ENCODE measurements at regions not wholly inside any gene's neighbourhood (a gene's known extent, or its start where the extent isn't known, plus 50 kb on each side); places are given as distances from the start of the nearest gene placed in this dataset.

GRCh38 chr9:81268048-81268447, 421.3 kb downstream of the TLE1 start:
- DNase-seq (ENCODE audit: low read depth in 1 of 2, low spot score in 1 of 2), result no peak

DNA sequence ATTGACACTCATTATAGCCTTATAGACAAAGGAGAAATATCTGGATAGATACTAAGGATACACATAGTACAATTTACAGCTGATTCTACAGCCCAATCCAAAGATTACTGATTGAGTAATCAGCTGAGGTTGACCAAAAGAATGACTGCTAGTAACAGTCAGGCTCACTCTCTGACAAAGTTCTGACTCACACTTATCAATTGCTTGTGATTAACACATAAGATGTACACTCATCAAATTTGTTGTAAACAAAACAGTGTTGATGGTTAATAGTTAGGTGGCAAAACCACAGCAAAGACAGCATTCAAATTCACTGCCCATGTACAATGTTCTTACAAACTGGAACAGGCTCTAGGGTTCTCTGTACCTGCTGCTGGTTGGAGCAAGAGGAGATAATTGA, 422.7 kb downstream of the TLE1 start:
- no peak for DNase-seq (ENCODE audit: low read depth in 1 of 2, low spot score in 1 of 2)

- DNase-seq (ENCODE audit: low read depth in 1 of 2, low spot score in 1 of 2), result no peak
These were observed 423.3 kb downstream of the TLE1 start for GRCh38 chr9:81266086-81266485.

DNA sequence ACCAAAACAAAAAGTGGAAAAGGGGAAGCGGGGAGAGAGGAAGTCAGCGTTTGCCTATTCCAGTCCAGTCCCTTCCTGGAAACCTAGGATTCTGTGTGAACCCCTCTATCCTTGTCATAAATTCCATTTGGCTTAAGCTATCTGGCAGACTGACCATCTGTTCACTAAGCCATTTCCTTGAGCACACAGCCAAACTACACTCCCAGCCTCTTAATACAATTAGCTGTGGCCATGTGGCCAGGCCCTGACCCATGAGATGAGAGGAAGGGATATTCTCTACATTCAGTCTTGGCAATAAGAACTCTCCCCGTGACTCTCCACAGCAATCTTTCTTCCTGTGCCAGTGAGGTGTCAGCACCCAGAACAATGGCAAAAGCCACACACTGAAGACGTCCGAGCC, 424.8 kb downstream of the TLE1 start:
- DNase-seq (ENCODE audit: low read depth in 1 of 2, low spot score in 1 of 2), result no peak

GRCh38 chr9:81259896-81260295, 429.5 kb downstream of the TLE1 start:
- no peak for DNase-seq (ENCODE audit: low read depth in 1 of 2, low spot score in 1 of 2)

GRCh38 chr9:81256368-81256767, 433.0 kb downstream of the TLE1 start:
- DNase-seq (ENCODE audit: low read depth in 1 of 2, low spot score in 1 of 2), result no peak

DNA sequence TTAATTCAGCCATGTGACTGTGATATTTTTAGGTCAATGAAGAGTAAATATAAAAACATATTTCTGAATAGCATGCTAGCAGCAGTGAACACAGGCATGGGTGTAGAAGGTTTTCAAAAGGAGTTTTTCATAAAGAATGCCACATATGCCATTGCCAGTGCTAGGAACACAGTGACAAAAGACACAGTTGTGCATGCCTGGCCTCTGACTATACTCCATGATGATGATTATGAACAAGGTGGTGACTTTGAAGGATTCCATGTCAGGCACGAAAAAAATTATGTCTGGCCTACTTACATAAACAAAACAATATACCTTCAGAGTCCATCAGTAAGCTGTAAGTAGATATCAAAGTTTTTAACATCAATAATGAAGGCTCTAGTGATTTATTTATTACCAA, 438.7 kb downstream of the TLE1 start:
- no peak for DNase-seq (ENCODE audit: low read depth in 1 of 2, low spot score in 1 of 2)

GRCh38 chr9:81250041-81250440, 439.3 kb downstream of the TLE1 start:
- no peak for DNase-seq (ENCODE audit: low read depth in 1 of 2, low spot score in 1 of 2)

GRCh38 chr9:81245254-81245956, 443.9 kb downstream of the TLE1 start:
- DNase-seq (ENCODE audit: low read depth in 1 of 2, low spot score in 1 of 2), result no peak

DNA sequence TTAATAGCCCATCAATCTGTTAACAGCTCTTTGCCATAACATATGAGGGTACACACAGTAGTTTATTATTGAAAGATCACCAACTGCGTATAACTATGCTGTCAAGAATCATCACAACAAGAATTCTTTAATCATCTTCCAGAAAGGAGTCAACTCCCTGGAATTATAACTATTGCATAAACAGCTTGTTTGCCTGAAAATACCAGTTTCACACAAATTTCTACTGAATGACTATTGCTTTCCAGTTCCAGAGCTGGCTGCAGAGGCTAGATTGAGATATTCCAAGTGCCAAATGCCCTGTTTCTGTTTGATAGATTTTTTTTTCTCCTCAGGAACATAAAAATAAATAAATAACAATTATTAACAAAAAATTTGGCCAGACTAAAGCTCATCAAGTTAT, 444.7 kb downstream of the TLE1 start:
- no peak for DNase-seq (ENCODE audit: low read depth in 1 of 2, low spot score in 1 of 2)

- no peak for DNase-seq (ENCODE audit: low read depth in 1 of 2, low spot score in 1 of 2)
These were observed 446.5 kb downstream of the TLE1 start for GRCh38 chr9:81242866-81243265.

DNA sequence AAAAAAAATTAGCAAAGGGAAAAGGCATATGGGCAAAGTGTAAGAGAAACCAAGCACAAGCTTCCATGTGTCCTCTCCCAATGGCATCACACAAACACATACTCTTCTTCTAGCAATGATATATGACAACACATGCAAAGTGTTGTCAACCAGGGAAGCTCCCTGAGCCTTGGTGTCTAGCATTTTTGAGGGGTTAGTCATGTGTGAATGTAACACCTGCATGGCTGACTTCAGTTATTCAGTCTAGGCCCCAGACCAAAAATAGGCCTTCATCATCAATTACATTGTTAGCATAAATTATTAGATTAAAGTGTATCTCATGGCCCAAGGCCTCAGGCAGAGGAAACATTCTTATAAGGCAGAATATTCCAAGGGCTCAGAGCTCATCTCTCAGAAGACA, 450.0 kb downstream of the TLE1 start:
- DNase-seq (ENCODE audit: low read depth in 1 of 2, low spot score in 1 of 2), result no peak

DNA sequence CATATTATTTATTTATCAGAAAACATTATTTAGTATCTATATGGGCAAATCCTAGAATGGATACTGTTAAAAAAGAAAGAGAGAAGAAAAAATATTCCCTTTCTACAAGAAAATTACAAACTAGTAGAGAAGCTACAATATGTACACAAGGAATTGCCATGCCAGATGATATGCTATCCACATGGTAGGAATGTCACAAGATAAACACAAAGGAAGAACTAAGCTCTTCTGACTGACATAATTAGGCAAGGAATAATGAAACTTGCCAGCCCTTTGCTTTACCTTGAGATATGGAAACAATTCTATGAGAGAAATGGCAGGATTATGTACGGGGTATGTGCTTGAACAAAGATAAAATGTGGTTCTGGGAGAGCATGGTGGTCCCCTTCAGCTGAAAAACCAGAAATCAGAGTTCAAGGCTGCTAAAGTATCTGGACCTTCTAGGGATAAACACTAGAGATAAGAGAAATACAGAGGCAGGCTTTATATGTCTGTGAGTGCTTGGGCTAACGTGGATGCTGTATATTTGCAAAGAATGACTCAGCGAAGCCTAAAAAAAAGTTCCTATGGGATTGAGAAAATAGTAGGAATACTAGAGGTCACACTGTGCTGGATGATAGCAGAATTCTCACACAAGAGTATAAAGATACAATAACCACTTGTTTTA, 451.6 kb downstream of the TLE1 start:
- no peak for DNase-seq (ENCODE audit: low read depth in 1 of 2, low spot score in 1 of 2)

DNA sequence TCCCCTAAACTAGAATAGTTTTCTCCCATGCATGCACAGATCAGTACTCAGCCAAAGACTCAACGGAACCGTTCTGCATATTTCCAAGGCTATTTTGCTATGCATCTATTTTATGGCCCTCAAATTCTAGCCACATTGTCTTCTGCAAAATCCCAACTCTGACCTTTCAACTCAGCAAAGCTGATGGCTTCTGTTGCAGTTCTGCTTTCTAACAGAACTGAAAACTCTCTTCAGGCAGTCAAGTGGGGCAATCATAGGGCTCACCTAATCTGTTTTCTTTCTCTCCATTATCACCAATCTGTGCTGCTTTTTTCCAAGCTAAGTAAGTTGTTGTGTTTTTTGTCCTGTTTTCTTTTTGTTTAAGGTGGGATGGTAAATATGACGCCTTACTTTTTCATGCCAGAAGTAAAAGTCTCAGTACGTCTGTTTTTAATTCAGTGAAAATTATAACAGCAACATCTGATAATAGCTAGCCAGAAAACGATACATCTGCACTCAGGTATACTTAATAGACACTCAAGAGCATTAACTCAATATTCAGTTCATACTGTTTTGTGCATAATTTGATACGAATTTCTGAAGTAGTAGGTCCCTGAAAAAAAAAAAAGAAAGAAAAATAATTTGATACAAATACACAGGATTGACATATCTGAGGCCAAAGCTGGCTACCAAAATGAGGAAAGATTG, 454.3 kb downstream of the TLE1 start:
- no peak for DNase-seq (ENCODE audit: low read depth in 1 of 2, low spot score in 1 of 2)

- no peak for DNase-seq (ENCODE audit: low read depth in 1 of 2, low spot score in 1 of 2)
These were observed 458.3 kb downstream of the TLE1 start for GRCh38 chr9:81231011-81231410.

DNA sequence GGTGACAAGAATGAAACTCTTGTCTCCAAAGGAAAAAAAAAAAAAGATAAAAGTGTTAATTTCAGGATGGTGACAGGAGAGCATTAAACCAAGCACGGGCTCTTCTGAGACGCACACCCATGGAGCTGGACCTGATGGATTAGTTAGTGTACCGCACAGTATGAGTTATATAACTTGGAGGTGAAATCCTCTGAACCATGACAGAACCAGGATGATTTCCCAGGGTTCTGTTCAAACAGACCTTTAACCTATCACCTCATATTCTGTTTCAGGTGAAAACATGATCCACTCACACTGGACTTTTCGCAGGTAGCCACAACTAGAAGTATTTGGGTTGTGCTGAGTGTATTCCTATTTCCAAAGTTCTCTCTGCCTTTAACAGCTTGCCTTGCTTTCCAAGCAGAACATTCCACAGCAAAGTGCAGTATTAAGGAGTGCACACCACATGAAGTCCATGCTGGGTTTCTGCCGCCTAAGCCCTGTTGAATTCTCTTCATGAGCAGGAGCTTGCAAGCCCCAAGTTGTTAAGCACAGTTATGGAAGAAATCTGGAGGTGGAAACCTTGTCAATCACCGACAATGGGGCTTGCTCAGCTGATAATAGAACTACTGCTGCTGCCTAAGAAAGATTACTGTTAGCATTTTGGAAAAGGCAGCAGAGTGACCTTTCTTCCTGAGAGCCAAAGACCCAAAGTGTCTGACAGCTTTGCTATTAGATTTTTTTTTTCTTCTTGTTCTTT, 461.7 kb downstream of the TLE1 start:
- DNase-seq (ENCODE audit: low read depth in 1 of 2, low spot score in 1 of 2), result no peak

DNA sequence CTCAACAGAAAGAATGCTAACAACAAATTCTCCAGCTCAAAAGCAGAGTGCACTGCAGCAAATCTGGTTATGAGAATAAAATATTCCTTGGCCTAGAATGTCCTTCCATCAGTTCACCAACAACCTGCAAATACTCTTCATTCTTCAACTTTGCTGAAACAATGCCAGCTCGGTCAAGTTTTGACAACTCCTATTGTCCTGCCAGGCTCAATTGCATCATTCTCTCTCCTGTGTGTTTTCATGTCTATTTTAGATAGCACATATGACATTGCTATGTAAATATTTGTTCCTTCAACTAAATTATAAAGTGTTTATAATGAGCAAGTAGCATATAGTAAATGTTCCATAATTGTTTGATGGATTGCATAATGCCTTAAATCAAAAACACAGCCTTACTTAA, 463.8 kb downstream of the TLE1 start:
- no peak for DNase-seq (ENCODE audit: low read depth in 1 of 2, low spot score in 1 of 2)

DNA sequence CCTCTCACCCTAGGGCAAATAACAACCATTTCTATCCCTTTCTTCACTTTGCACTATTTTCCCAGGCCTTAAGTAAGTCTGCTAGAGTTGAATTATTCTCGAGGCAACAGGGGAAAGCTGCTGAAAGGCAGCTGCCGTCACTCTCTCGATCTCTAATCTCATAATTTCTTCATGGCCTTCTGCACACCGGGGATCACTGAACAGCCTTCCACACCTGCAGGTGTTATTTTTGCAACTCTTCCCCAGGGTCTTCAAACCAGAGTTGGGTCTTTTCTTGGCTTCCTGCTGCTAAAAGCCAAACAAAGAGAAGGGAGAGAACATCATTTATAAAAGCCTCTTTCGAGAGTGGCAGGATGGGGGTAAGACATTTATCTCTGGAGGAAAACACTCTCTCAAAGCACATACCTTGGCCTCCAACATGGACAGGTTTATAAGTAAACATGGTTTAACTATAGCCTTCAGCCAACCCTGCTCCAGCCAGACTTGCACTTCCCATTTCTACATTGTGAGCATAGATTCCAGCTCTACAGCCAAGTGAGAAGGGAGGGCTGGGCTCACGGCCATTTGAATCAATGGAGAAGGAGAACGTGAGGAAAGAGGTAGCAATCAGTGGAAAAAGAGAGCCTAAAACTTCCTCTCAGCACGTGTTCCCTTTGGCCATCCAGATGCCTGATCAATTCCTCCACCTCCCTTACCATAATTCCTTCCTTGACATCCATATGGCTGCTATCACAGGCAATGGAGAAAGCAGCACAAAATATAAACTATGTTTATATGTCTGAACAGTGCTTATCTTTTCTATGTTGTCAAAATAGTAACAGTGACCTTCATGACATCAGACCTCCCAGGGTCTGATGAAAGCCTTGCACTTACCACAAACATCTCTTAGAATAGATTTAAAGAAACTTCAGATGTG, 464.9 kb downstream of the TLE1 start:
- DNase-seq (ENCODE audit: low read depth in 1 of 2, low spot score in 1 of 2), result no peak

- no peak for DNase-seq (ENCODE audit: low read depth in 1 of 2, low spot score in 1 of 2)
These were observed 474.4 kb downstream of the TLE1 start for GRCh38 chr9:81214975-81215374.

- DNase-seq (ENCODE audit: low read depth in 1 of 2, low spot score in 1 of 2), result no peak
These were observed 475.9 kb downstream of the TLE1 start for GRCh38 chr9:81213456-81213855.

DNA sequence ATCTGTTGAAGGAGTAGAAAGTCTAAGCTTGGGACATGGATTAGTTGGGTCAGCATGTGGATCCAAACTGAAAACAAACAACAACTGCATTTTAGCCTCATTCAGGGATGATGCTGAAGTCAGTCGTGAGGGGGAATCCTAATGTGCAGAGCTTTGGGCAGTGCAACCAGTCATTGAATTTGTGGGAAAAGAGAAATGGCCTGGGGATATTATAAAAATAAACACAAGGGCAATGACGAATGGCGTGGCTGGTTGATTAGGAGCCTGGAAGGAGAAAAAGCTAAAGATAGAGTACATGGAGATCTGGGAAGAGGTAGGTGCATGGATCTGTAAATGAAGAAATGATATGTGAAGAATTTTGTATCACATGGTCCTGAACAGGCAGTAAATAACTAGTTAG, 477.6 kb downstream of the TLE1 start:
- no peak for DNase-seq (ENCODE audit: low read depth in 1 of 2, low spot score in 1 of 2)
